GM21737 (cell line): ENCODE measurements at regions not wholly inside any gene's neighbourhood (a gene's known extent, or its start where the extent isn't known, plus 50 kb on each side); places are given as distances from the start of the nearest gene placed in this dataset.

Experiments used
- ATAC-seq: cut with Tn5 transposase; IDR thresholded peaks from one replicate; pipeline ENCODE4 v1.9.1; 2021; ENCODE audit warnings: mild to moderate bottlenecking, moderate library complexity; ENCODE audit not compliant: unreplicated experiment

- no peak for ATAC-seq
Observed at GRCh38 chr11:119476666-119477331, 53.8 kb upstream of the THY1 start.

GRCh38 chr11:119476038-119476437 is 53.1 kb upstream of the THY1 start:
- no peak for ATAC-seq

GRCh38 chr11:119474682-119475596 is 52.0 kb upstream of the THY1 start:
- no peak for ATAC-seq

- no peak for ATAC-seq
Observed at GRCh38 chr11:119473901-119474681, 51.1 kb upstream of the THY1 start.

GRCh38 chr11:119473226-119473625 is 50.3 kb upstream of the THY1 start:
- no peak for ATAC-seq

- no peak for ATAC-seq
Observed at GRCh38 chr11:119472856-119473222, 49.9 kb upstream of the THY1 start.
